PC-3 (cell line): ENCODE measurements at regions not wholly inside any gene's neighbourhood (a gene's known extent, or its start where the extent isn't known, plus 50 kb on each side); places are given as distances from the start of the nearest gene placed in this dataset.

Experiments used
- CTCF ChIP-seq: fragments of 300-600 bp; sonication (generic); conservative IDR thresholded peaks from 2 replicates; pipeline ENCODE4 v1.5.1; 2017; ENCODE audit warnings: antibody characterized with exemption, low read depth, mild to moderate bottlenecking, low read length
- EZH2 ChIP-seq: fragments of 300-600 bp; sonication (generic); IDR thresholded peaks from one replicate; pipeline ENCODE4 v1.6.1; 2017; ENCODE audit warnings: antibody characterized with exemption, mild to moderate bottlenecking, low read length; ENCODE audit not compliant: unreplicated experiment
- EZH2phosphoT487 ChIP-seq: fragments of 300-600 bp; sonication (generic); IDR thresholded peaks from 2 replicates; pipeline ENCODE4 v1.6.1; 2018; ENCODE audit warnings: mild to moderate bottlenecking, antibody characterized with exemption, low read length, borderline replicate concordance

DNA sequence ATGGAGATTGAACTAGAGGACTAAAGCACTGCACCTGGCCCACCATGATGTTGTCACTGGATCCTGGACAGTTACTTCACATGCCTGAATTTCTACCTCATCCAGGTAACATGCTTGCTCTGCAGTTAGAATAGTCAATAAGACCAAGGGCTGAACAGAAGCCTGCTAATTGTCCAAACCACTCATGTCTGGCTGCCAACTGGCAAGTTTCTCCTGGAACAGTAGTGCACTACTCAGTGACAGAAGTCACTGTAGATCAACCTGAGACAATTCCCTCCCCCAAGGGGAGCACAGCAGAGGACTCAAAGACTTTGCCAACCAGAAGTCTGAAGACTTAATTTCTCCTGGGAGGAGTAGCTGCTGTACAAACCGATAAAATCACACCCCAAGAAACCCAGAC is 454.6 kb upstream of the MARCKS start:
- TF ChIP-seq EZH2 (no peak), CTCF (no peak), EZH2phosphoT487 (no peak)
